ENCODE measurements at regions not wholly inside any gene's neighbourhood (a gene's known extent, or its start where the extent isn't known, plus 50 kb on each side); places are given as distances from the start of the nearest gene placed in this dataset.

GRCh38 chr3:72571052-72571451, 277.2 kb downstream of the SHQ1 start:
- no peak overlapping the region for H3K4me3 ChIP-seq (ENCODE audit: low read length)
- H3K36me3 ChIP-seq (ENCODE audit: control insufficient read depth, insufficient read depth, low read length) = no peaks in the 10 kb centered on the region
- no peaks in the 10 kb centered on the region for H3K27me3 ChIP-seq (ENCODE audit: control insufficient read depth, insufficient read depth, low read length)
- no peak for DNase-seq (ENCODE audit: low read depth, low spot score)
- no peaks in the 10 kb centered on the region for H3K9me3 ChIP-seq (ENCODE audit: control insufficient read depth, insufficient read depth, low read length)
- H3K27ac ChIP-seq (ENCODE audit: low read length) = no peak overlapping the region
- WGBS (ENCODE audit: insufficient coverage, insufficient read length) = no CpG with 5 or more reads among the region's 3 CpGs
- peaks cover 1% of the 10 kb centered on the region for H3K4me1 ChIP-seq (ENCODE audit: control insufficient read depth, insufficient read depth, low read length)

- H3K4me3 ChIP-seq (ENCODE audit: low read length) = no peak overlapping the region
- no CpG with 5 or more reads among the region's 10 CpGs for WGBS (ENCODE audit: insufficient coverage, insufficient read length)
- no peaks in the 10 kb centered on the region for H3K9me3 ChIP-seq (ENCODE audit: control insufficient read depth, insufficient read depth, low read length)
- no peak for DNase-seq (ENCODE audit: low read depth, low spot score)
- no peaks in the 10 kb centered on the region for H3K36me3 ChIP-seq (ENCODE audit: control insufficient read depth, insufficient read depth, low read length)
- H3K27me3 ChIP-seq (ENCODE audit: control insufficient read depth, insufficient read depth, low read length) = no peaks in the 10 kb centered on the region
- peaks cover 1% of the 10 kb centered on the region for H3K4me1 ChIP-seq (ENCODE audit: control insufficient read depth, insufficient read depth, low read length)
- H3K27ac ChIP-seq (ENCODE audit: low read length) = no peak overlapping the region
Observed at GRCh38 chr3:72569754-72570440, 278.3 kb downstream of the SHQ1 start.

GRCh38 chr3:72568083-72568482, 280.2 kb downstream of the SHQ1 start:
- DNase-seq (ENCODE audit: low read depth, low spot score) = no peak
- H3K9me3 ChIP-seq (ENCODE audit: control insufficient read depth, insufficient read depth, low read length) = no peaks in the 10 kb centered on the region
- no peaks in the 10 kb centered on the region for H3K27me3 ChIP-seq (ENCODE audit: control insufficient read depth, insufficient read depth, low read length)
- H3K4me1 ChIP-seq (ENCODE audit: control insufficient read depth, insufficient read depth, low read length) = peaks cover 1% of the 10 kb centered on the region
- no peak overlapping the region for H3K4me3 ChIP-seq (ENCODE audit: low read length)
- no peak overlapping the region for H3K27ac ChIP-seq (ENCODE audit: low read length)
- no CpG with 5 or more reads among the region's 11 CpGs for WGBS (ENCODE audit: insufficient coverage, insufficient read length)
- no peaks in the 10 kb centered on the region for H3K36me3 ChIP-seq (ENCODE audit: control insufficient read depth, insufficient read depth, low read length)

GRCh38 chr3:72567474-72567873, 280.8 kb downstream of the SHQ1 start:
- DNase-seq (ENCODE audit: low read depth, low spot score) = no peak
- Histone ChIP-seq H3K36me3 (ENCODE audit: control insufficient read depth, insufficient read depth, low read length) (no peaks in the 10 kb centered on the region), H3K4me1 (ENCODE audit: control insufficient read depth, insufficient read depth, low read length) (no peaks in the 10 kb centered on the region; the same call in none of the 2 replicates), H3K4me3 (ENCODE audit: low read length) (no peak overlapping the region), H3K27ac (ENCODE audit: low read length) (no peak overlapping the region), H3K27me3 (ENCODE audit: control insufficient read depth, insufficient read depth, low read length) (no peaks in the 10 kb centered on the region), H3K9me3 (ENCODE audit: control insufficient read depth, insufficient read depth, low read length) (no peaks in the 10 kb centered on the region)
- no CpG with 5 or more reads among the region's 4 CpGs for WGBS (ENCODE audit: insufficient coverage, insufficient read length)

GRCh38 chr3:72565593-72565992, 282.7 kb downstream of the SHQ1 start:
- Histone ChIP-seq H3K27ac (ENCODE audit: low read length) (no peak overlapping the region), H3K4me1 (ENCODE audit: control insufficient read depth, insufficient read depth, low read length) (no peaks in the 10 kb centered on the region; the same call in 1 of the 2 replicates), H3K4me3 (ENCODE audit: low read length) (no peak overlapping the region), H3K27me3 (ENCODE audit: control insufficient read depth, insufficient read depth, low read length) (no peaks in the 10 kb centered on the region), H3K36me3 (ENCODE audit: control insufficient read depth, insufficient read depth, low read length) (no peaks in the 10 kb centered on the region), H3K9me3 (ENCODE audit: control insufficient read depth, insufficient read depth, low read length) (no peaks in the 10 kb centered on the region; the same call in 1 of the 2 replicates)
- DNase-seq (ENCODE audit: low read depth, low spot score) = no peak
- WGBS (ENCODE audit: insufficient coverage, insufficient read length) = no CpG with 5 or more reads among the region's 5 CpGs

- no CpG with 5 or more reads among the region's 1 CpG for WGBS (ENCODE audit: insufficient coverage, insufficient read length)
- no peak overlapping the region for H3K4me3 ChIP-seq (ENCODE audit: low read length)
Observed at GRCh38 chr3:72563690-72564370, 284.4 kb downstream of the SHQ1 start.

GRCh38 chr3:72560846-72561675, 287.2 kb downstream of the SHQ1 start:
- H3K27me3 ChIP-seq (ENCODE audit: control insufficient read depth, insufficient read depth, low read length) = no peaks in the 10 kb centered on the region
- H3K4me3 ChIP-seq (ENCODE audit: low read length) = no peak overlapping the region
- H3K4me1 ChIP-seq (ENCODE audit: control insufficient read depth, insufficient read depth, low read length) = no peaks in the 10 kb centered on the region; the same call in 1 of the 2 replicates
- H3K9me3 ChIP-seq (ENCODE audit: control insufficient read depth, insufficient read depth, low read length) = no peaks in the 10 kb centered on the region; the same call in 1 of the 2 replicates
- WGBS (ENCODE audit: insufficient coverage, insufficient read length) = no CpG with 5 or more reads among the region's 8 CpGs
- H3K36me3 ChIP-seq (ENCODE audit: control insufficient read depth, insufficient read depth, low read length) = no peaks in the 10 kb centered on the region
- no peak overlapping the region for H3K27ac ChIP-seq (ENCODE audit: low read length)
- no peak for DNase-seq (ENCODE audit: low read depth, low spot score)

More at GRCh38 chr3:72563690-72564370, 284.4 kb downstream of the SHQ1 start:
- Histone ChIP-seq H3K4me1 (ENCODE audit: control insufficient read depth, insufficient read depth, low read length) (no peaks in the 10 kb centered on the region; the same call in 1 of the 2 replicates), H3K36me3 (ENCODE audit: control insufficient read depth, insufficient read depth, low read length) (no peaks in the 10 kb centered on the region), H3K9me3 (ENCODE audit: control insufficient read depth, insufficient read depth, low read length) (no peaks in the 10 kb centered on the region; the same call in 1 of the 2 replicates), H3K27ac (ENCODE audit: low read length) (no peak overlapping the region), H3K27me3 (ENCODE audit: control insufficient read depth, insufficient read depth, low read length) (no peaks in the 10 kb centered on the region)
- no peak for DNase-seq (ENCODE audit: low read depth, low spot score)

- Histone ChIP-seq H3K27me3 (ENCODE audit: control insufficient read depth, insufficient read depth, low read length) (no peaks in the 10 kb centered on the region), H3K4me1 (ENCODE audit: control insufficient read depth, insufficient read depth, low read length) (no peaks in the 10 kb centered on the region), H3K27ac (ENCODE audit: low read length) (no peak overlapping the region), H3K4me3 (ENCODE audit: low read length) (no peak overlapping the region), H3K36me3 (ENCODE audit: control insufficient read depth, insufficient read depth, low read length) (no peaks in the 10 kb centered on the region), H3K9me3 (ENCODE audit: control insufficient read depth, insufficient read depth, low read length) (no peaks in the 10 kb centered on the region; the same call in 1 of the 2 replicates)
- DNase-seq (ENCODE audit: low read depth, low spot score) = no peak
- no CpG with 5 or more reads among the region's 3 CpGs for whole genome bisulfite sequencing (ENCODE audit: insufficient coverage, insufficient read length)
Observed at GRCh38 chr3:72559385-72559784, 288.9 kb downstream of the SHQ1 start.

- no peaks in the 10 kb centered on the region for H3K27me3 ChIP-seq (ENCODE audit: control insufficient read depth, insufficient read depth, low read length)
- WGBS (ENCODE audit: insufficient coverage, insufficient read length) = no CpG with 5 or more reads among the region's 3 CpGs
- no peak overlapping the region for H3K27ac ChIP-seq (ENCODE audit: low read length)
- H3K4me1 ChIP-seq (ENCODE audit: control insufficient read depth, insufficient read depth, low read length) = no peaks in the 10 kb centered on the region
- H3K9me3 ChIP-seq (ENCODE audit: control insufficient read depth, insufficient read depth, low read length) = no peaks in the 10 kb centered on the region; the same call in 1 of the 2 replicates
- no peak overlapping the region for H3K4me3 ChIP-seq (ENCODE audit: low read length)
- no peak for DNase-seq (ENCODE audit: low read depth, low spot score)
- no peaks in the 10 kb centered on the region for H3K36me3 ChIP-seq (ENCODE audit: control insufficient read depth, insufficient read depth, low read length)
Observed at GRCh38 chr3:72558001-72558400, 290.2 kb downstream of the SHQ1 start.

GRCh38 chr3:72555714-72556113, 292.5 kb downstream of the SHQ1 start:
- Histone ChIP-seq H3K27ac (ENCODE audit: low read length) (no peak overlapping the region), H3K36me3 (ENCODE audit: control insufficient read depth, insufficient read depth, low read length) (no peaks in the 10 kb centered on the region), H3K4me1 (ENCODE audit: control insufficient read depth, insufficient read depth, low read length) (no peaks in the 10 kb centered on the region), H3K4me3 (ENCODE audit: low read length) (no peak overlapping the region), H3K9me3 (ENCODE audit: control insufficient read depth, insufficient read depth, low read length) (no peaks in the 10 kb centered on the region), H3K27me3 (ENCODE audit: control insufficient read depth, insufficient read depth, low read length) (no peaks in the 10 kb centered on the region)
- DNase-seq (ENCODE audit: low read depth, low spot score) = no peak
- no CpG with 5 or more reads among the region's 4 CpGs for whole genome bisulfite sequencing (ENCODE audit: insufficient coverage, insufficient read length)

Measured in iPS DF 6.9 (cell line).